ENCODE measurements at regions not wholly inside any gene's neighbourhood (a gene's known extent, or its start where the extent isn't known, plus 50 kb on each side); places are given as distances from the start of the nearest gene placed in this dataset.

DNA sequence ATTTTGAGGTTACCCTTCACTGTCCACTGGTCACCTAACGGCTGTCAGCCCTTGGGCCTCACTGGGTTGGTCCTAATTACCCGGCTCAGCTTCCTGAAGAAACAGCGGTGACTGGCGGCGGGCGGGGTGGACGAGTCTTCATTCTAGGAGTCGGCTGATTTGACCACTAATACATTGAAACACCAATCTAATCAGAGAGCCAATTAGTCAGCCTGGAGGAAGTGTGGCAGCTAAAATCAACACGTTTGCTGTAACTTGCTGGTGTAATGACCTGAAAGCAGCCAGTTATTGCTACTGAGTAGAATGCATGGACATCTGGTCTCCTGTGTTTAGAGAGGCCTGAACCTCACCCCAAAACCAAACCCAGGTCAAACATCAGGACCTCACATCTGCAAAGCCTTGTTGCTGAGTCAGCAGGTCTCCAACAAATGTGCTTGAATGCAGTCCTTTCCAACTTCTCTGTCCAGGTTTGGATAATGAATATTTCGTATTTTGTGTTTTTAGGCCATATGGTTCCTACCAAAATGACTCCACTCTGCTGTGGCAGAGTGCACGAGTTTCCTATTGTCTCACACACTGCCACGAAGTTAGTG is 496.4 kb downstream of the BRD1 start:
- H3K4me3 ChIP-seq (ENCODE audit: low read length, poor library complexity, severe bottlenecking), result no peak overlapping the region
- no peaks in the 10 kb centered on the region for H3F3A ChIP-seq (ENCODE audit: low read depth)
- H3K79me2 ChIP-seq (ENCODE audit: insufficient read depth, low read length), result no peaks in the 10 kb centered on the region
- H3K36me3 ChIP-seq (ENCODE audit: insufficient read depth, low read length), result no peaks in the 10 kb centered on the region
- H3K9me2 ChIP-seq (replicated peaks; ENCODE audit: low read depth, low read length), result no peaks in the 10 kb centered on the region
- no peak overlapping the region for H2AFZ ChIP-seq (ENCODE audit: low read length)
- H3K9me3 ChIP-seq (ENCODE audit: insufficient read depth, low read depth, low read length), result no peaks in the 10 kb centered on the region
- no peak overlapping the region for H3K4me2 ChIP-seq (ENCODE audit: low read depth, low read length, poor library complexity, severe bottlenecking)
- no peaks in the 10 kb centered on the region for H3K27me3 ChIP-seq (ENCODE audit: insufficient read depth, low read length, poor library complexity, severe bottlenecking)
- no peaks in the 10 kb centered on the region for H3K4me1 ChIP-seq (ENCODE audit: insufficient read depth, low read length, poor library complexity, severe bottlenecking)
- TF ChIP-seq EZH2phosphoT487 (IDR thresholded peaks at IDR 0.05; ENCODE audit: borderline replicate concordance), result no peak
- TF ChIP-seq, protein P1, sequence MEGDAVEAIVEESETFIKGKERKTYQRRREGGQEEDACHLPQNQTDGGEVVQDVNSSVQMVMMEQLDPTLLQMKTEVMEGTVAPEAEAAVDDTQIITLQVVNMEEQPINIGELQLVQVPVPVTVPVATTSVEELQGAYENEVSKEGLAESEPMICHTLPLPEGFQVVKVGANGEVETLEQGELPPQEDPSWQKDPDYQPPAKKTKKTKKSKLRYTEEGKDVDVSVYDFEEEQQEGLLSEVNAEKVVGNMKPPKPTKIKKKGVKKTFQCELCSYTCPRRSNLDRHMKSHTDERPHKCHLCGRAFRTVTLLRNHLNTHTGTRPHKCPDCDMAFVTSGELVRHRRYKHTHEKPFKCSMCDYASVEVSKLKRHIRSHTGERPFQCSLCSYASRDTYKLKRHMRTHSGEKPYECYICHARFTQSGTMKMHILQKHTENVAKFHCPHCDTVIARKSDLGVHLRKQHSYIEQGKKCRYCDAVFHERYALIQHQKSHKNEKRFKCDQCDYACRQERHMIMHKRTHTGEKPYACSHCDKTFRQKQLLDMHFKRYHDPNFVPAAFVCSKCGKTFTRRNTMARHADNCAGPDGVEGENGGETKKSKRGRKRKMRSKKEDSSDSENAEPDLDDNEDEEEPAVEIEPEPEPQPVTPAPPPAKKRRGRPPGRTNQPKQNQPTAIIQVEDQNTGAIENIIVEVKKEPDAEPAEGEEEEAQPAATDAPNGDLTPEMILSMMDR (conservative IDR thresholded peaks at IDR 0.05; ENCODE audit: low read length), result no peak
- no peaks in the 10 kb centered on the region for H4K20me1 ChIP-seq (ENCODE audit: insufficient read depth, low read length, poor library complexity, severe bottlenecking)
- no peak overlapping the region for H3K9ac ChIP-seq (ENCODE audit: low read depth, low read length, poor library complexity, severe bottlenecking)

DNA sequence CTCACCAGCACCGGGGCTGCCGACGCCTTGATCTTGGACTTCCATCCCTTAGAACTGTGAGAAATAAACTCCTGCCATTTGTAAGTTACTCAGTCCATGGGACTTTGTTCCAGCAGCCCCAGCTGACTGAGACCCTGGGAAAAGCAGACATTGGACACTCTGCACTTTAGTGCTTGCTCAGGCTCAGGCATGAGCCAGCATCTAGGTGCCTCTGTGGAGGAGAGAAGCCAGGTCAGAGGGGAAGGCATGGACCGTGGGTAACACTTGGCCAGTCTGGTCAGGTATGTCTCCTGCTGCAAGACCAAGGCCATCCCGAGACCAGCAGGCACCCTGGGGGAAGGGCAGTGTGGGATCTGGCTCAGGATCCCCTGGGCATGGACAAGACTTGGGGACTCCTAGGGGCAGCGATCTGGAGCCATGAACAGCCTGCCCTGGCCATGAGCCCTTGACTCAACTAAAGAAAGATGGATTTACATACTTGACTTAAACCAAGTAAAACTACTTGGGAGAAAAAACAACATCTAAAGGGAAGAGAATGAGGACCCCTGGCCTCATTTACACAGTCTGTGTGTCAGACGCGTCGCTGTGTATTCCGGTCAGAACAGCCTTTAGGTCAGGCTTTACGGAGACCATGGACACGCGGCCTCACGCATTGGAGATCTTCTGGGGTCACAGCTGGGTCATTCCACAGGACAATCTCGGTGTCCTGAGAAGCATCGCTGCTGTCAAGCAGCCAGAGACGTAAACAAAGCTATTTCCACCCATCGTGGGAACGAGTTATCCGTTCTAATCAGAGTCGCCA is 497.1 kb downstream of the BRD1 start:
- Histone ChIP-seq H3K4me2 (ENCODE audit: low read depth, low read length, poor library complexity, severe bottlenecking) (no peak overlapping the region), H3K36me3 (ENCODE audit: insufficient read depth, low read length) (no peaks in the 10 kb centered on the region), H3K4me3 (ENCODE audit: low read length, poor library complexity, severe bottlenecking) (no peak overlapping the region), H3K27me3 (ENCODE audit: insufficient read depth, low read length, poor library complexity, severe bottlenecking) (no peaks in the 10 kb centered on the region), H4K20me1 (ENCODE audit: insufficient read depth, low read length, poor library complexity, severe bottlenecking) (no peaks in the 10 kb centered on the region), H3K4me1 (ENCODE audit: insufficient read depth, low read length, poor library complexity, severe bottlenecking) (no peaks in the 10 kb centered on the region), H2AFZ (ENCODE audit: low read length) (no peak overlapping the region), H3K9me2 (replicated peaks; ENCODE audit: low read depth, low read length) (no peaks in the 10 kb centered on the region), H3K9me3 (ENCODE audit: insufficient read depth, low read depth, low read length) (no peaks in the 10 kb centered on the region), H3K79me2 (ENCODE audit: insufficient read depth, low read length) (no peaks in the 10 kb centered on the region), H3K9ac (ENCODE audit: low read depth, low read length, poor library complexity, severe bottlenecking) (no peak overlapping the region), H3F3A (ENCODE audit: low read depth) (no peaks in the 10 kb centered on the region)
- TF ChIP-seq, protein P1 (conservative IDR thresholded peaks at IDR 0.05; ENCODE audit: low read length), result no peak
- TF ChIP-seq EZH2phosphoT487 (IDR thresholded peaks at IDR 0.05; ENCODE audit: borderline replicate concordance), result no peak

DNA sequence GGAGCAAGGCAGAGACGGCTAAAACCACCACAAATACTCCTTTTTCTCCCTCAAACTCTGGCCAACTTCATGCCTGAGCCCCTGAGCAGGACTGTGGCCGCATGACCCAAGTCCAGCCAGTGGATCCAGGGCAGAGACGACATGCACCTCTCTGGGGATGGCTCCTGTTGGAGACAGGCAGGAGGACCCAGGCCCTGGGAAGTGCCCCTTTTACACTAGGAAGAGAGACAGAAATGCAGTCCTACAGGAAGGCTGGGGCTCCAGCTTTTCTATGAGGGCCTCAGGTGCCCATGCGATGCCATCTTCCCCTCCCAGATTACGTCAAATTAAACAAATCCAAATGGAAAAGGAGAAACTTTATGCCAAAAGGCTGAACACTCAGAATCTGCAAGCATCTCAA is 498.0 kb downstream of the BRD1 start:
- Histone ChIP-seq H3K79me2 (ENCODE audit: insufficient read depth, low read length) (no peaks in the 10 kb centered on the region), H3K9me2 (replicated peaks; ENCODE audit: low read depth, low read length) (no peaks in the 10 kb centered on the region), H3K9ac (ENCODE audit: low read depth, low read length, poor library complexity, severe bottlenecking) (no peak overlapping the region), H4K20me1 (ENCODE audit: insufficient read depth, low read length, poor library complexity, severe bottlenecking) (no peaks in the 10 kb centered on the region), H3K4me3 (ENCODE audit: low read length, poor library complexity, severe bottlenecking) (no peak overlapping the region), H2AFZ (ENCODE audit: low read length) (no peak overlapping the region), H3K9me3 (ENCODE audit: insufficient read depth, low read depth, low read length) (no peaks in the 10 kb centered on the region), H3K36me3 (ENCODE audit: insufficient read depth, low read length) (no peaks in the 10 kb centered on the region), H3F3A (ENCODE audit: low read depth) (no peaks in the 10 kb centered on the region), H3K4me2 (ENCODE audit: low read depth, low read length, poor library complexity, severe bottlenecking) (no peak overlapping the region), H3K4me1 (ENCODE audit: insufficient read depth, low read length, poor library complexity, severe bottlenecking) (peaks cover 5% of the 10 kb centered on the region), H3K27me3 (ENCODE audit: insufficient read depth, low read length, poor library complexity, severe bottlenecking) (no peaks in the 10 kb centered on the region)
- TF ChIP-seq, protein P1 (conservative IDR thresholded peaks at IDR 0.05; ENCODE audit: low read length), result no peak
- no peak for TF ChIP-seq EZH2phosphoT487 (IDR thresholded peaks at IDR 0.05; ENCODE audit: borderline replicate concordance)
